Loucy (cell line): ENCODE measurements at regions not wholly inside any gene's neighbourhood (a gene's known extent, or its start where the extent isn't known, plus 50 kb on each side); places are given as distances from the start of the nearest gene placed in this dataset.

Experiments used
- CTCF ChIP-seq: fragments of 200-600 bp; sonication (generic); conservative IDR thresholded peaks from 2 replicates; pipeline ENCODE4 v1.5.1; 2014; ENCODE audit warnings: mild to moderate bottlenecking, antibody characterized with exemption, low read length
- EZH2phosphoT487 ChIP-seq: fragments of 200-600 bp; IDR thresholded peaks from 2 replicates; pipeline ENCODE4 v1.6.1; 2018; ENCODE audit warnings: antibody characterized with exemption, mild to moderate bottlenecking, moderate library complexity, borderline replicate concordance

- TF ChIP-seq CTCF (no peak), EZH2phosphoT487 (no peak)
These were observed 1668.1 kb upstream of the AGA start for GRCh38 chr4:179110356-179110755.
